ENCODE measurements at regions not wholly inside any gene's neighbourhood (a gene's known extent, or its start where the extent isn't known, plus 50 kb on each side); places are given as distances from the start of the nearest gene placed in this dataset.

GRCh38 chr6:82511546-82511945, 147.9 kb downstream of the TPBG start:
- no peak for TF ChIP-seq EZH2phosphoT487 (IDR thresholded peaks at IDR 0.05; ENCODE audit: insufficient read depth, low read depth)
- TF ChIP-seq EZH2 (IDR thresholded peaks at IDR 0.05; ENCODE audit: insufficient read depth, poor library complexity, severe bottlenecking), result no peak

Measured in GM23248 (cell line).